NCI-H82 treated with DMSO at 0.1 percent for 48 hours (cell line): ENCODE measurements at regions not wholly inside any gene's neighbourhood (a gene's known extent, or its start where the extent isn't known, plus 50 kb on each side); places are given as distances from the start of the nearest gene placed in this dataset.
A peak's percentile ranks its signal among the peaks of the same experiment; 100 is the strongest.

Experiments
- DNase-seq: peaks from one replicate; lab custom pipeline; 2025; ENCODE audit not compliant: unreplicated experiment; lab: John Stamatoyannopoulos, UW

- no peak for DNase-seq
These were observed 87.4 kb upstream of the NGF start for GRCh38 chr1:115425442-115425841.

DNA sequence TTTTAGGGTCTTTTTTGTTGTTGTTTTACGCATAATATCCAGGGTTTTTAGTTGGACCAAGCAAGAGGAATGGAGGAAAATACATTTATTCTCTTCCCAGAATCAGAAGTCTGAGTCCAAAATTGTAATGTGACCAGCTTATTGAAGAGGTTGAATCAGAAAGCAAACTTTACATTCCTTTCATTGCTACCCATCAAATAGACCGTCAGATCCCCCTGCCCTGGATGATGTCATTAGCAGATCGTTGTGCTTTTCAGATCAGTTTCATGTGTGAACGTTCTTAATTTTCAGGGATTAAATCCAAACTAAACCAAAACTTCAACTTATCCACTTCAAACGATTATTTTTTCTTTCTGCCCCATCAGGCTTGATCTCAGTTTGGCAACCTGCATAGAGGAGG is 85.7 kb upstream of the NGF start:
- DNase-seq, result no peak

- DNase-seq, result no peak
These were observed 81.5 kb upstream of the NGF start for GRCh38 chr1:115419571-115419970.

DNA sequence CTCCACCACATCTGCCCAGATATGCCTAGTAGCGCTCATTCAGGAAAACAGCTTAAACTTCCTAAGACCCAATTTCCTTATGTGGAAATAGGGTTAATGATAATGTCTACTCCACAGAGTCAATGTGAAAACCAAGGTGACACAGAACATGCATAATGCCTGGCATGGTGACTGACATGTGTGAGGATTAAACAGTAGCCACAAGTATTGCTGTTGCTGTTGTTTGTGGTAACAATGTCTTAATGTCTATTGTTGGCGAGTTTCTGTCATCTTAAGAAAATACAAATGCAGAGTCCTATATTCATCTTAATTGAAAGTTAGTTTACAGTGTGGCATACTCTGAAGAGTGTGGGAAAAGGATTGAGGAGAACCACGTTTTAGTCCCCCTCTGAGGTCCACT is 75.6 kb upstream of the NGF start:
- no peak for DNase-seq

DNA sequence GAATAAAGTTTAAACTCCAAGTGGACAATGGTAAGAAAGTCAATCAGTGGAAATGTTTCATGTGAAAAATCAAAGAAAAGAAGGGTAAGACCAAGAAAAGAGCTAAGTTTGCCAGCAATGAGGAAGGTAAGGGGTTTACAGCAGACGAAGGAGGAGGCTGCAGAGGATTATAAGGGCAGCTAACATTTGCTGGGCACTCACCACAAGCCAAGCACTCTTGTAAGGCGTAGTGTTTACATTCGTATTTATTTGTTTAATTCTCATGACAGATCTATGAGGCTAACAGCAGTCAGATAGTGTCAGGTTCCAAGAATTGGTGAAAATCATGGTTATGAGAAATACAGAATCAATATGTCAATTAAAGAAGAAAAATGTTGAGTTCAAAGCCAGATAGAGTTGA is 75.2 kb upstream of the NGF start:
- no peak for DNase-seq

GRCh38 chr1:115412733-115413132 is 74.7 kb upstream of the NGF start:
- no peak for DNase-seq

DNA sequence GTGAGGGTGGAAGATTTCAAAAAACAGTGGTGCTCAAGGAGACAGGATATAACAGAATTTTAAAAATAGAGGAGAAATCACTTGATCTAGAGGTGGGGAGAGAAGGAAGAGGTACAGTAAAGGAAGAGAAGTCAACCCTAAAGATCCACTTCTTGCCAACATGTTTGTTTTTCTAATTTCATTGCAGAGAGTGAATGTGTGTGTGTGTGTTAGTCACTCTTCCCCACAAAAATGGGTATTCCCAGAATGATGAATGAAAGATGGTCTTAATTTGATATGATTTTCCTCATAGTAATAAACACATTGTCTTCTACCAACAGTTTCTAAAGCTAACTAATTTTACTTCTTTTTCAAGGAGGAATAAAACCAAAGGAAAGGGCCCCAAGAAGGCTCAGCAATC is 74.2 kb upstream of the NGF start:
- no peak for DNase-seq

- DNase-seq, result no peak
These were observed 73.5 kb upstream of the NGF start for GRCh38 chr1:115411371-115412063.

DNA sequence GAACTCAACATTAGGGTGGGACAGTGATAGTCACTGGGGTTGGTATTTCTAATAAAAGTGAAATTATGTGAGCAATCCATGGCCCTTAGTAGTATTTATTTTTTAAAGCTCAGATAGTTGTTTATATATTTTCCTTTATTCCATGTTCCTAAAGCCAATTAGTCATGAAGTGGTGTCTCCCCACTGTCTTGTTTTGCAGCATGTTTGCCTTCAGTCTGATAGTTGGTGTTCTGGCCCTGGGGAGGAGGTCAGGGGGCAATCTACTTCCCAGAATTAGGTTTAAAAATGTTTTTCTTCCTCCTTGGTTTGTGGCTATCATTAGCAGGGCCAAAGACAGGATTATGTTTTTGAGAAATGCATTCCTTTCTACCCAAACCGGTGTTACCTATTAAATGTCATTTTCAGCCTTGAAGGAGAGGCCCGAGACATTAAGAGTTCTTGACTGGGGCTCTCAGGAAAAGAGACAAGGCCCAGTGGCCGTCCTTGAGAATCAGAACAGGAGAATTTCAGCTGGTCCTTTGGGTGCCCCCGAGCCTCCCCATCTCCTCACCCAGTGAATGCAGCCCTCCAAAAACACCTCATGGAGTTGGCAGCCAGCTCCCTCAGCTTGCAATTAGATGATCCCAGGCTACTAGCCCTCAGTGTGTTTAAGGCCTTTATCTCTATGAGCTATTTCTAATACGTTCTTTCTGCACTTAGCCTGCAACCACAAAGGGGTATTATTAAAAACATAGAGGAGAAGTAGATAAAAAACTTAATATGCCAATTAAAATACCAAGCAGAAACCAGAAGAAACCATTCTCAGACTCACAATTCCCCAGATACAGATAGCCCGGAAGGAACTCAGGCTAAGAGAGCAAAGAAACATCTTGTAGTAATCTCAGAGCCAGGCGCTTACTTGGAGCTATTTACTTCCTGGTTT is 71.3 kb upstream of the NGF start:
- no peak for DNase-seq

DNA sequence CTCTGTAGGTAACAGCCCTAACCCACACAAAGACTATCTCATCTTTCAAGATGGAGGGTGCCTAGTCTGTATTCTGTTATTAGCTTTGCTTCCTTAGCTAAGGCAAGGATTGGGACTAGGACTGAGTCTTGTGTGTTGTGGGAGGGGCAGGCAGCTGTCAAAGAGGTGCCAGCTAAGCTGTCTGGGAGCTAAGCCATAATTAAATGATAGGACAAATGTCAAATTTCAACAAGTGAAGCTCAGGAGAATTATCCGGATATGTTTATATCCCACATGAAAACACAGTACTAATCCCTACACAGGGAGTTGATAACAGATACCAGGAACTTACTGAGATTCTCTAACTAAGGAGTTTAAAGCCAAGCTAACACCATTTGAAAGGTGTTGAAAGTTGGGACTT is 70.5 kb upstream of the NGF start:
- peak; percentile 64 for DNase-seq

DNA sequence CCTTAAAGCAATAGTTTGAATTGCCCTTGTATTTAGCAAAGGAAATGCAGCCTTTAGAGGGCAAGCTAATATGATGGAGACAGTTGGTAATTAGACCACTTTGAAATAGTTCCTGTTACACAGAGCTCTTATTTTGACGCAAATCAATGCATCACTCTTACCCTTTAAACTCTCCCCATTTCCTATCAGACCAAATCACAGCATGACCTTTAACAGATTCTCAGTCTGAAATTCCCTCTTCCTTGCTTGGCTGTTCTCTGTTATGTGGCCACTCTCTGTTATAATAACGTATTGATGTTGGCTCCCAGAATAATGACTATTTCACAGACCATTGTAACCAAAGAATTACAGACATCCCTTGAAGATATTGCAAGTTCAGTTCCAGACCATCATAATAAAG is 66.9 kb upstream of the NGF start:
- no peak for DNase-seq

- no peak for DNase-seq
These were observed 64.7 kb upstream of the NGF start for GRCh38 chr1:115402753-115403184.

- DNase-seq, result no peak
These were observed 63.6 kb upstream of the NGF start for GRCh38 chr1:115401676-115402075.

GRCh38 chr1:115400891-115401290 is 62.8 kb upstream of the NGF start:
- DNase-seq, result no peak

GRCh38 chr1:115400426-115400825 is 62.4 kb upstream of the NGF start:
- DNase-seq, result no peak

- DNase-seq, result no peak
These were observed 60.7 kb upstream of the NGF start for GRCh38 chr1:115398745-115399144.
